ENCODE measurements at regions not wholly inside any gene's neighbourhood (a gene's known extent, or its start where the extent isn't known, plus 50 kb on each side); places are given as distances from the start of the nearest gene placed in this dataset.

GRCh38 chr2:18136881-18137475, 258.5 kb downstream of the KCNS3 start:
- TF ChIP-seq, protein P1, sequence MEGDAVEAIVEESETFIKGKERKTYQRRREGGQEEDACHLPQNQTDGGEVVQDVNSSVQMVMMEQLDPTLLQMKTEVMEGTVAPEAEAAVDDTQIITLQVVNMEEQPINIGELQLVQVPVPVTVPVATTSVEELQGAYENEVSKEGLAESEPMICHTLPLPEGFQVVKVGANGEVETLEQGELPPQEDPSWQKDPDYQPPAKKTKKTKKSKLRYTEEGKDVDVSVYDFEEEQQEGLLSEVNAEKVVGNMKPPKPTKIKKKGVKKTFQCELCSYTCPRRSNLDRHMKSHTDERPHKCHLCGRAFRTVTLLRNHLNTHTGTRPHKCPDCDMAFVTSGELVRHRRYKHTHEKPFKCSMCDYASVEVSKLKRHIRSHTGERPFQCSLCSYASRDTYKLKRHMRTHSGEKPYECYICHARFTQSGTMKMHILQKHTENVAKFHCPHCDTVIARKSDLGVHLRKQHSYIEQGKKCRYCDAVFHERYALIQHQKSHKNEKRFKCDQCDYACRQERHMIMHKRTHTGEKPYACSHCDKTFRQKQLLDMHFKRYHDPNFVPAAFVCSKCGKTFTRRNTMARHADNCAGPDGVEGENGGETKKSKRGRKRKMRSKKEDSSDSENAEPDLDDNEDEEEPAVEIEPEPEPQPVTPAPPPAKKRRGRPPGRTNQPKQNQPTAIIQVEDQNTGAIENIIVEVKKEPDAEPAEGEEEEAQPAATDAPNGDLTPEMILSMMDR (conservative IDR thresholded peaks at IDR 0.05; ENCODE audit: low read depth in 2 of 2), result no peak
- no peak for TF ChIP-seq POLR2AphosphoS5 (IDR thresholded peaks at IDR 0.05; ENCODE audit: low read depth)
- no peak for TF ChIP-seq EZH2phosphoT487 (IDR thresholded peaks at IDR 0.05; ENCODE audit: unreplicated experiment)
- no peak for TF ChIP-seq EZH2 (IDR thresholded peaks at IDR 0.05; ENCODE audit: low read depth, unreplicated experiment)
- TF ChIP-seq REST (IDR thresholded peaks at IDR 0.05; ENCODE audit: unreplicated experiment), result no peak
- no peak for TF ChIP-seq JUNB (IDR thresholded peaks at IDR 0.05; ENCODE audit: unreplicated experiment)
- TF ChIP-seq NANOG (IDR thresholded peaks at IDR 0.05; ENCODE audit: borderline replicate concordance), result no peak
- no peak for TF ChIP-seq ZNF114 (CRISPR knock-in tag; IDR thresholded peaks at IDR 0.05)
- TF ChIP-seq CREB1 (CRISPR knock-in tag; IDR thresholded peaks at IDR 0.05; ENCODE audit: low read depth), result no peak
- TF ChIP-seq ETS1 (IDR thresholded peaks at IDR 0.05), result no peak
- no peak for TF ChIP-seq ZNF331 (CRISPR knock-in tag; IDR thresholded peaks at IDR 0.05; ENCODE audit: low read depth)
- no peak for TF ChIP-seq STAT1 (IDR thresholded peaks at IDR 0.05; ENCODE audit: unreplicated experiment)
- TF ChIP-seq, protein P2, sequence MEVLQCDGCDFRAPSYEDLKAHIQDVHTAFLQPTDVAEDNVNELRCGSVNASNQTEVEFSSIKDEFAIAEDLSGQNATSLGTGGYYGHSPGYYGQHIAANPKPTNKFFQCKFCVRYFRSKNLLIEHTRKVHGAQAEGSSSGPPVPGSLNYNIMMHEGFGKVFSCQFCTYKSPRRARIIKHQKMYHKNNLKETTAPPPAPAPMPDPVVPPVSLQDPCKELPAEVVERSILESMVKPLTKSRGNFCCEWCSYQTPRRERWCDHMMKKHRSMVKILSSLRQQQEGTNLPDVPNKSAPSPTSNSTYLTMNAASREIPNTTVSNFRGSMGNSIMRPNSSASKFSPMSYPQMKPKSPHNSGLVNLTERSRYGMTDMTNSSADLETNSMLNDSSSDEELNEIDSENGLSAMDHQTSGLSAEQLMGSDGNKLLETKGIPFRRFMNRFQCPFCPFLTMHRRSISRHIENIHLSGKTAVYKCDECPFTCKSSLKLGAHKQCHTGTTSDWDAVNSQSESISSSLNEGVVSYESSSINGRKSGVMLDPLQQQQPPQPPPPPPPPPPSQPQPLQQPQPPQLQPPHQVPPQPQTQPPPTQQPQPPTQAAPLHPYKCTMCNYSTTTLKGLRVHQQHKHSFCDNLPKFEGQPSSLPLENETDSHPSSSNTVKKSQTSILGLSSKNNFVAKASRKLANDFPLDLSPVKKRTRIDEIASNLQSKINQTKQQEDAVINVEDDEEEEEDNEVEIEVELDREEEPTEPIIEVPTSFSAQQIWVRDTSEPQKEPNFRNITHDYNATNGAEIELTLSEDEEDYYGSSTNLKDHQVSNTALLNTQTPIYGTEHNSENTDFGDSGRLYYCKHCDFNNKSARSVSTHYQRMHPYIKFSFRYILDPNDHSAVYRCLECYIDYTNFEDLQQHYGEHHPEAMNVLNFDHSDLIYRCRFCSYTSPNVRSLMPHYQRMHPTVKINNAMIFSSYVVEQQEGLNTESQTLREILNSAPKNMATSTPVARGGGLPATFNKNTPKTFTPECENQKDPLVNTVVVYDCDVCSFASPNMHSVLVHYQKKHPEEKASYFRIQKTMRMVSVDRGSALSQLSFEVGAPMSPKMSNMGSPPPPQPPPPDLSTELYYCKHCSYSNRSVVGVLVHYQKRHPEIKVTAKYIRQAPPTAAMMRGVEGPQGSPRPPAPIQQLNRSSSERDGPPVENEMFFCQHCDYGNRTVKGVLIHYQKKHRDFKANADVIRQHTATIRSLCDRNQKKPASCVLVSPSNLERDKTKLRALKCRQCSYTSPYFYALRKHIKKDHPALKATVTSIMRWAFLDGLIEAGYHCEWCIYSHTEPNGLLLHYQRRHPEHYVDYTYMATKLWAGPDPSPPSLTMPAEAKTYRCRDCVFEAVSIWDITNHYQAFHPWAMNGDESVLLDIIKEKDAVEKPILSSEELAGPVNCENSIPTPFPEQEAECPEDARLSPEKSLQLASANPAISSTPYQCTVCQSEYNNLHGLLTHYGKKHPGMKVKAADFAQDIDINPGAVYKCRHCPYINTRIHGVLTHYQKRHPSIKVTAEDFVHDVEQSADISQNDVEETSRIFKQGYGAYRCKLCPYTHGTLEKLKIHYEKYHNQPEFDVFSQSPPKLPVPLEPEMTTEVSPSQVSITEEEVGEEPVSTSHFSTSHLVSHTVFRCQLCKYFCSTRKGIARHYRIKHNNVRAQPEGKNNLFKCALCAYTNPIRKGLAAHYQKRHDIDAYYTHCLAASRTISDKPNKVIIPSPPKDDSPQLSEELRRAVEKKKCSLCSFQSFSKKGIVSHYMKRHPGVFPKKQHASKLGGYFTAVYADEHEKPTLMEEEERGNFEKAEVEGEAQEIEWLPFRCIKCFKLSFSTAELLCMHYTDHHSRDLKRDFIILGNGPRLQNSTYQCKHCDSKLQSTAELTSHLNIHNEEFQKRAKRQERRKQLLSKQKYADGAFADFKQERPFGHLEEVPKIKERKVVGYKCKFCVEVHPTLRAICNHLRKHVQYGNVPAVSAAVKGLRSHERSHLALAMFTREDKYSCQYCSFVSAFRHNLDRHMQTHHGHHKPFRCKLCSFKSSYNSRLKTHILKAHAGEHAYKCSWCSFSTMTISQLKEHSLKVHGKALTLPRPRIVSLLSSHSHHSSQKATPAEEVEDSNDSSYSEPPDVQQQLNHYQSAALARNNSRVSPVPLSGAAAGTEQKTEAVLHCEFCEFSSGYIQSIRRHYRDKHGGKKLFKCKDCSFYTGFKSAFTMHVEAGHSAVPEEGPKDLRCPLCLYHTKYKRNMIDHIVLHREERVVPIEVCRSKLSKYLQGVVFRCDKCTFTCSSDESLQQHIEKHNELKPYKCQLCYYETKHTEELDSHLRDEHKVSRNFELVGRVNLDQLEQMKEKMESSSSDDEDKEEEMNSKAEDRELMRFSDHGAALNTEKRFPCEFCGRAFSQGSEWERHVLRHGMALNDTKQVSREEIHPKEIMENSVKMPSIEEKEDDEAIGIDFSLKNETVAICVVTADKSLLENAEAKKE (CRISPR knock-in tag; IDR thresholded peaks at IDR 0.05), result no peak
